ENCODE measurements at regions not wholly inside any gene's neighbourhood (a gene's known extent, or its start where the extent isn't known, plus 50 kb on each side); places are given as distances from the start of the nearest gene placed in this dataset.

GRCh38 chr10:36722777-36723176 lies 402.6 kb upstream of the ANKRD30A start:
- Mint-ChIP-seq H3K27me3 (no peaks in the 10 kb centered on the region), H3K4me1 (no peaks in the 10 kb centered on the region), H3K27ac (no peak overlapping the region), H3K9me3 (peaks cover 2% of the 10 kb centered on the region), H3K4me3 (no peak overlapping the region), H3K36me3 (no peaks in the 10 kb centered on the region)
- DNase-seq (ENCODE audit: low spot score in 2 of 2) = no peak
- ATAC-seq (ENCODE audit: low read depth) = no peak

DNA sequence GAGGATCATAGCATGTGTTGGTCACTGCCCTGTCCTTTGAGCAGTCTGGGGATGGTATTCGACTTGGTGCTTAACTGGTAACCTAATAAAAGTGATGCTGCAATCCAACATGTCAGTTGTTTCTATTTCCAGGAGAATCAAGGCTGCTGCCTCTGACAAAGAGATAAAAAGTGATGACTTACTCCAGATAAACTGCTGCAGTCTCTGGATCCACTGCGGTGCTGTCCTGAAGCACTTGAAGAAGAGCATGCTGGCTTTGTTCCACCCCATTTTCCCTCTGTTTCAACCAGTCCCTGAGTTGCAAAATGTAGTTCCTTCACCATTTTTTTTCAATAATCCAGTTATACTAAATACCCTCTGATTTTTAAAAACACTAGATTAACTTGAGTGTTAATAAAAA lies 403.5 kb upstream of the ANKRD30A start:
- no peaks in the 10 kb centered on the region for H3K4me1 Mint-ChIP-seq
- no peak for ATAC-seq (ENCODE audit: low read depth)

DNA sequence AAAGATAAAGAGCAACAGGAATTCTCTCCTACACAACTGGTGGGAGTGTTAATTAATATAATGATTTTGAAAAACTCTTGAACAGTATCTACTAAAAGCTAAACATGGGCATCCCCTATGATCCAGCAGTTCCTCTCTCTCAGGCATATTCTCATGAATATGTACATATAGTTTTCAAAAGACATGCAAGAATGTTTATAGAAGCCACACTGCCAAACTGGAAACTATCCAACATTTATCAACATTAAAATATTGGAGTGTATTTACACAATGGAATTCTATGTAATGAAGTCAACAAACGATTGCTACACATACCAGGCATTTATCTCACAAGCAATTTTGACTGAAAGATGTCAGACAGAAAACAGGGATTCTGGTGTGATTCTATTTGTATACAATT lies 404.5 kb upstream of the ANKRD30A start:
- Mint-ChIP-seq H3K4me1 (no peaks in the 10 kb centered on the region), H3K27me3 (no peaks in the 10 kb centered on the region), H3K9me3 (peaks cover 2% of the 10 kb centered on the region), H3K36me3 (no peaks in the 10 kb centered on the region), H3K4me3 (no peak overlapping the region), H3K27ac (no peak overlapping the region)
- no peak for DNase-seq (ENCODE audit: low spot score in 2 of 2)
- ATAC-seq (ENCODE audit: low read depth) = no peak

More for the DNA sequence above, 403.5 kb upstream of the ANKRD30A start:
- no peak for DNase-seq (ENCODE audit: low spot score in 2 of 2)
- Mint-ChIP-seq H3K9me3 (peaks cover 2% of the 10 kb centered on the region), H3K4me3 (no peak overlapping the region), H3K27ac (no peak overlapping the region), H3K36me3 (no peaks in the 10 kb centered on the region), H3K27me3 (no peaks in the 10 kb centered on the region)

DNA sequence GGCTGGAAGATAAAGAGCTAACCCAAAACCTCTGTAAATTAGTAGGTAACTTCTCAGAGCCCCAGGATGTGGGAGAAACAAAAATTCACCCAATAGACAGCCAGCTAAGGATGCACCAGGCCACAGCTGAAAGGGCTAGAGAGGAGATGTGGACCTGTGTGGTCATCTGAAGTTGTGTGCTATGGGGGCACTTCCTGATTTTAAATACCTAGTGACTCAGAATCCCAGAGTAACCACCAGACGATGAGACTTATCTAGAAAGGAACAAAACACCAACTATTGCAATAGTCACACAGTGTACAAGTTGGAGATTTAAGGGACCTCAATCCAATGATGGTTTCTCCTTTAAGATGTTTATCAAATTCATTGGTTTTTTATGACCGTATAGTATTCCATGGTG lies 408.3 kb upstream of the ANKRD30A start:
- DNase-seq (ENCODE audit: low spot score in 2 of 2) = no peak
- peaks cover 2% of the 10 kb centered on the region for H3K9me3 Mint-ChIP-seq
- ATAC-seq (ENCODE audit: low read depth) = no peak
- no peaks in the 10 kb centered on the region for H3K27me3 Mint-ChIP-seq
- no peak overlapping the region for H3K4me3 Mint-ChIP-seq
- H3K4me1 Mint-ChIP-seq = no peaks in the 10 kb centered on the region
- H3K27ac Mint-ChIP-seq = no peak overlapping the region
- H3K36me3 Mint-ChIP-seq = no peaks in the 10 kb centered on the region

GRCh38 chr10:36716291-36716690 lies 409.1 kb upstream of the ANKRD30A start:
- Mint-ChIP-seq H3K4me3 (no peak overlapping the region), H3K4me1 (no peaks in the 10 kb centered on the region), H3K27me3 (no peaks in the 10 kb centered on the region), H3K36me3 (no peaks in the 10 kb centered on the region), H3K27ac (no peak overlapping the region), H3K9me3 (peaks cover 2% of the 10 kb centered on the region)
- DNase-seq (ENCODE audit: low spot score in 2 of 2) (no peak), ATAC-seq (ENCODE audit: low read depth) (no peak)

DNA sequence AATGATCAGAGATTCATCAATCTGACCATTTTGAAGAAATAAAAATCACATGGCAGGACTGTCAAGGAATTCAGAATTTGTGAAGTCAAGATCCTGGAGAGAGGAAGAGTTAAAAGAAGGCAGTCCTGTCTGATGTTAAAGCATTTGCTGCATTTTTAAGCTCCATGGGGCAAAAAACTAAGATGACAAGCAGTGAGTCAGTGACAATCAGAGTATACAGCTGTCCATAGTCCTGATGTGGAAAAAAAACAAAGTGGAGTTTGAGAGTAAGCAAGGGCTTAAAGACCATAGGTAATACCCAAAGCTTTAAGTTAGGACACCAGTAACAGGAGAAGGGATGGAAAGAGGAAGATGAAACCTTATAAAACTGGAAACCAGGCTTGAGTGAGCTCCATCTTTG lies 412.7 kb upstream of the ANKRD30A start:
- Mint-ChIP-seq H3K9me3 (no peaks in the 10 kb centered on the region), H3K27me3 (no peaks in the 10 kb centered on the region), H3K4me3 (no peak overlapping the region), H3K36me3 (no peaks in the 10 kb centered on the region), H3K4me1 (no peaks in the 10 kb centered on the region), H3K27ac (no peak overlapping the region)
- ATAC-seq (ENCODE audit: low read depth) (no peak), DNase-seq (ENCODE audit: low spot score in 2 of 2) (no peak)

- DNase-seq (ENCODE audit: low spot score in 2 of 2) (no peak), ATAC-seq (ENCODE audit: low read depth) (no peak)
- Mint-ChIP-seq H3K36me3 (no peaks in the 10 kb centered on the region), H3K9me3 (no peaks in the 10 kb centered on the region), H3K4me1 (no peaks in the 10 kb centered on the region), H3K4me3 (no peak overlapping the region), H3K27ac (no peak overlapping the region), H3K27me3 (no peaks in the 10 kb centered on the region)
Measured at GRCh38 chr10:36711361-36711760, 414.0 kb upstream of the ANKRD30A start.

- Mint-ChIP-seq H3K4me3 (no peak overlapping the region), H3K27me3 (no peaks in the 10 kb centered on the region), H3K36me3 (no peaks in the 10 kb centered on the region), H3K9me3 (no peaks in the 10 kb centered on the region), H3K27ac (no peak overlapping the region), H3K4me1 (no peaks in the 10 kb centered on the region)
- ATAC-seq (ENCODE audit: low read depth) (no peak), DNase-seq (ENCODE audit: low spot score in 2 of 2) (no peak)
Measured at GRCh38 chr10:36704124-36704523, 421.3 kb upstream of the ANKRD30A start.

DNA sequence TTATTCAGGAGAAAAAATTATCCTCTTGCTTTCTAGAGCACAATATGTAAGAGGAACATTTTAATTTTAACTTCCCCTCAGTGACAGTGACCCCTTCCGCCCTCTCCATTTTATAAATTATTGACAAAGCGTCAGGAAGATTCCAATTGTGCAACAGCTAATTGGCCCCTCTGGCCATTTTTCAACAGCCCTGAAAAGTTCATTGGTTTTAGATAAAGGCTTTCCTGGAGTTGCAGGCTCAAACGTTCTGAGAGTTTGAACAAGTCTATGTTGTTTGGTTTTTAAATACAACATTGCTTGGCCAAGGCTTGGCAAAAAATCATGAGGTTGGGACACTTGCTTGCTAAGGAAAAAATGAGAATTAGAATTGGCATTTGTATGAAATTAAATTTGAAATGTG lies 422.2 kb upstream of the ANKRD30A start:
- H3K9me3 Mint-ChIP-seq = no peaks in the 10 kb centered on the region
- no peaks in the 10 kb centered on the region for H3K4me1 Mint-ChIP-seq
- H3K27ac Mint-ChIP-seq = no peak overlapping the region
- H3K36me3 Mint-ChIP-seq = no peaks in the 10 kb centered on the region
- no peaks in the 10 kb centered on the region for H3K27me3 Mint-ChIP-seq
- H3K4me3 Mint-ChIP-seq = no peak overlapping the region
- ATAC-seq (ENCODE audit: low read depth) = no peak
- no peak for DNase-seq (ENCODE audit: low spot score in 2 of 2)

GRCh38 chr10:36700123-36700522 lies 425.3 kb upstream of the ANKRD30A start:
- Mint-ChIP-seq H3K4me1 (no peaks in the 10 kb centered on the region), H3K27ac (no peak overlapping the region), H3K36me3 (no peaks in the 10 kb centered on the region), H3K4me3 (no peak overlapping the region), H3K9me3 (peaks cover 1% of the 10 kb centered on the region), H3K27me3 (no peaks in the 10 kb centered on the region)
- DNase-seq (ENCODE audit: low spot score in 2 of 2) (no peak), ATAC-seq (ENCODE audit: low read depth) (no peak)

- Mint-ChIP-seq H3K36me3 (no peaks in the 10 kb centered on the region), H3K27me3 (no peaks in the 10 kb centered on the region), H3K27ac (no peak overlapping the region), H3K4me1 (no peaks in the 10 kb centered on the region), H3K4me3 (no peak overlapping the region), H3K9me3 (peaks cover 5% of the 10 kb centered on the region)
- ATAC-seq (ENCODE audit: low read depth) (no peak), DNase-seq (ENCODE audit: low spot score in 2 of 2) (no peak)
Measured at GRCh38 chr10:36692759-36693158, 432.6 kb upstream of the ANKRD30A start.

DNA sequence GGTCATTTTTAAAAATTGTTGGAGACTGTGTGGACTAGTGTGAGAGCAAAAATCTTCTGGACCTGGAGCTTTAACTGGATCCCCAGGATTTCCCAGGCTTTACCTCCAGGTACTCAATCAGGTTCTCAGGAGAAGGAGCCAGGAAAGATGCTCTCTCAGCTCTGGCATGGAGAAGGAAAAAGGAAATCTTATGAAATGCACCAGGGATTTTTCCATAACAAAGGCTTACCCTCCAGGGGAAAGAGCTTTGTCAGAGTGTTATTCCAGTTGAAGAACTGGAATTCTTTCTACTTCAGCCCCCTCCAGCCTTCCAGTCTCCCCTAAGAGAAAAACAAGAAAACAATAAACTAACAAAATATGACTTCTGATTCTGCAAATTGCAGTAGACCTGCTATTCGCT lies 436.7 kb upstream of the ANKRD30A start:
- ATAC-seq (ENCODE audit: low read depth) (no peak), DNase-seq (ENCODE audit: low spot score in 2 of 2) (no peak)
- H3K27ac Mint-ChIP-seq = no peak overlapping the region
- no peaks in the 10 kb centered on the region for H3K4me1 Mint-ChIP-seq
- no peaks in the 10 kb centered on the region for H3K27me3 Mint-ChIP-seq
- no peaks in the 10 kb centered on the region for H3K36me3 Mint-ChIP-seq
- H3K4me3 Mint-ChIP-seq = no peak overlapping the region
- peaks cover 1% of the 10 kb centered on the region for H3K9me3 Mint-ChIP-seq

DNA sequence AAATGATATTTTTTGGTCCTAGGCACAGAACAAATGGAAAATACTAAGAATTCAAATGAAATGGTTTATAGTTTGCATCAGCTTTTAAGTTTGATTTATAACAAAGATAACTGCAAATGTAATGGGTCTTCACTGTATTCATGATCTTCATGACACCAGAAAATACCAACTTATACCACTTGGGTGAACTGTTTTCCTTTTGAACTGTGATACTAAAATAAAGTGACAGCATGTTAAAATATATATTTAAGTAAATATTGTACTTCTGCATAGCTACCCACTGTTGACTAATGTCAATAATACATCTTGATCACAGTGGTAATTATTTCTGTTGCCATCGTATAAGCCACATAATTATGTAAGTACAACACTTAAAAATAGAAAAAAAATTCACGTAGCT lies 442.0 kb upstream of the ANKRD30A start:
- Mint-ChIP-seq H3K27ac (no peak overlapping the region), H3K4me1 (no peaks in the 10 kb centered on the region), H3K36me3 (no peaks in the 10 kb centered on the region), H3K4me3 (no peak overlapping the region), H3K9me3 (no peaks in the 10 kb centered on the region), H3K27me3 (no peaks in the 10 kb centered on the region)
- no peak for DNase-seq (ENCODE audit: low spot score in 2 of 2)
- no peak for ATAC-seq (ENCODE audit: low read depth)

DNA sequence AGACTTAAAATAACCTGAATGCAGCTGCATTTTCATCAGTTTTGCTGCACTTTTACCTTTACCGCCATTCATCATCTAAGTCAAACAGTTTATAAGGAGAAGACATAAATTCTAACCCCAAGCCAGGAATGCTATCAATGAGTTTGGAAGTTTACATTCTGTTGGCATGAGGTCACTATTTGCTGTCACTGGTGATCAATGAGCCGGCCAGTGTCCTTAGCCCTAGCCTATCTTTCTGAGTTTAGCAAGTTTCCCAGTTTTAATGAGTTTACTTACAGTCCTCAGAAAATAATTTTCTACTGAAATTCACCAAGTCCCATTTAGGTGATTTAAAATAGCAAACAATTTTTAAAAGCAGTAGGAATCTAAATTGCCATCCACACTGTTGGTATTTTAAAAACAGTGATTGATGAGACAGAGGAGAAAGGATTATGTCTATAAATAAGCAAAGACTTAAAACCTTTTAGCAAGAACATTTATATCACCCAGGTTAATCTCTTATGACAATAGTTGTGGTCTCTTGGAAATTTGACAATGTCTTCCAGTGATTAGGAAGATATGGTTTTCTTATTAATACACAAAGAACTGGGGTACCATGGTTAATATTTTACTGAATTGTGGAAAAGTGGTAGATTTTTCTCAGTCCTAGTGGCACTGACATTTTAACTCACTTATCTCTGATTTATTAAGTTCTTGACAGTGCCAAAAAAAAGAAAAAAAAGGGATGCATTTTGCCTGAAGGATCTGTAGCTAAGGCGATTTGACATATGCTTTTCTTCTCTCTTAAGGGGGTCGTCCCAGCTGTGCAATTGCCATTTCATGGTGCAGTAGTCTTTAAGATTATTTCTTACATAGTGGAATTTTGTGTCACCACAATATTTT lies 443.4 kb upstream of the ANKRD30A start:
- ATAC-seq (ENCODE audit: low read depth) (no peak), DNase-seq (ENCODE audit: low spot score in 2 of 2) (no peak)
- no peaks in the 10 kb centered on the region for H3K36me3 Mint-ChIP-seq
- no peak overlapping the region for H3K4me3 Mint-ChIP-seq
- H3K9me3 Mint-ChIP-seq = no peaks in the 10 kb centered on the region
- H3K4me1 Mint-ChIP-seq = no peaks in the 10 kb centered on the region
- H3K27ac Mint-ChIP-seq = no peak overlapping the region
- no peaks in the 10 kb centered on the region for H3K27me3 Mint-ChIP-seq

- Mint-ChIP-seq H3K4me1 (no peaks in the 10 kb centered on the region), H3K27me3 (no peaks in the 10 kb centered on the region), H3K4me3 (no peak overlapping the region), H3K27ac (no peak overlapping the region), H3K9me3 (no peaks in the 10 kb centered on the region), H3K36me3 (no peaks in the 10 kb centered on the region)
- ATAC-seq (ENCODE audit: low read depth) = no peak
- DNase-seq (ENCODE audit: low spot score in 2 of 2) = no peak
Measured at GRCh38 chr10:36679554-36679953, 445.8 kb upstream of the ANKRD30A start.

All from memory B cell (primary cell).